ENCODE measurements at regions not wholly inside any gene's neighbourhood (a gene's known extent, or its start where the extent isn't known, plus 50 kb on each side); places are given as distances from the start of the nearest gene placed in this dataset.
"Not testable (repeated sequence)": the region's sequence is repeated elsewhere in the genome, so short reads cannot be mapped to it uniquely, and the experiment has no call there.

- Mint-ChIP-seq H3K27ac (peak overlapping the region; percentile 34), H3K4me1 (ENCODE audit: low read depth) (peaks cover 18% of the 10 kb centered on the region), H3K4me3 (ENCODE audit: low read depth) (no peak overlapping the region), H3K36me3 (ENCODE audit: insufficient read depth) (no peaks in the 10 kb centered on the region), H3K27me3 (no peaks in the 10 kb centered on the region), H3K9me3 (ENCODE audit: low read depth) (no peaks in the 10 kb centered on the region)
- TF ChIP-seq CTCF (IDR thresholded peaks at IDR 0.05; ENCODE audit: unreplicated experiment): no peak
- no peak for DNase-seq (ENCODE audit: low spot score, unreplicated experiment)
Measured at GRCh38 chr20:53804920-53805894, 211.6 kb upstream of the ZNF217 start.

GRCh38 chr20:53804308-53804707 lies 210.7 kb upstream of the ZNF217 start:
- not testable (repeated sequence) for DNase-seq (ENCODE audit: low spot score, unreplicated experiment); H3K27me3 Mint-ChIP-seq; H3K4me3 Mint-ChIP-seq (ENCODE audit: low read depth); H3K27ac Mint-ChIP-seq; H3K9me3 Mint-ChIP-seq (ENCODE audit: low read depth); H3K36me3 Mint-ChIP-seq (ENCODE audit: insufficient read depth)
- H3K4me1 Mint-ChIP-seq (ENCODE audit: low read depth): peaks cover 24% of the 10 kb centered on the region

GRCh38 chr20:53803492-53804155 lies 210.0 kb upstream of the ZNF217 start:
- H3K27me3 Mint-ChIP-seq: no peaks in the 10 kb centered on the region
- no peak for DNase-seq (ENCODE audit: low spot score, unreplicated experiment)
- H3K4me1 Mint-ChIP-seq (ENCODE audit: low read depth): peaks cover 27% of the 10 kb centered on the region
- no peaks in the 10 kb centered on the region for H3K9me3 Mint-ChIP-seq (ENCODE audit: low read depth)
- no peak overlapping the region for H3K27ac Mint-ChIP-seq
- TF ChIP-seq CTCF (IDR thresholded peaks at IDR 0.05; ENCODE audit: unreplicated experiment): no peak
- H3K36me3 Mint-ChIP-seq (ENCODE audit: insufficient read depth): no peaks in the 10 kb centered on the region
- H3K4me3 Mint-ChIP-seq (ENCODE audit: low read depth): no peak overlapping the region

GRCh38 chr20:53801609-53802370 lies 208.2 kb upstream of the ZNF217 start:
- no peak overlapping the region for H3K4me3 Mint-ChIP-seq (ENCODE audit: low read depth)
- H3K27ac Mint-ChIP-seq: no peak overlapping the region
- DNase-seq (ENCODE audit: low spot score, unreplicated experiment): no peak
- no peaks in the 10 kb centered on the region for H3K9me3 Mint-ChIP-seq (ENCODE audit: low read depth)
- no peaks in the 10 kb centered on the region for H3K27me3 Mint-ChIP-seq
- TF ChIP-seq CTCF (IDR thresholded peaks at IDR 0.05; ENCODE audit: unreplicated experiment): no peak
- no peaks in the 10 kb centered on the region for H3K36me3 Mint-ChIP-seq (ENCODE audit: insufficient read depth)
- H3K4me1 Mint-ChIP-seq (ENCODE audit: low read depth): peaks cover 27% of the 10 kb centered on the region

- no peak overlapping the region for H3K27ac Mint-ChIP-seq
- H3K27me3 Mint-ChIP-seq: no peaks in the 10 kb centered on the region
- H3K4me3 Mint-ChIP-seq (ENCODE audit: low read depth): no peak overlapping the region
- no peaks in the 10 kb centered on the region for H3K36me3 Mint-ChIP-seq (ENCODE audit: insufficient read depth)
- no peaks in the 10 kb centered on the region for H3K9me3 Mint-ChIP-seq (ENCODE audit: low read depth)
- DNase-seq (ENCODE audit: low spot score, unreplicated experiment): no peak
- H3K4me1 Mint-ChIP-seq (ENCODE audit: low read depth): peaks cover 27% of the 10 kb centered on the region
- no peak for TF ChIP-seq CTCF (IDR thresholded peaks at IDR 0.05; ENCODE audit: unreplicated experiment)
Measured at GRCh38 chr20:53800883-53801604, 207.4 kb upstream of the ZNF217 start.

Measured in progenitor cell of endocrine pancreas (in vitro differentiated cells).